ENCODE measurements at regions not wholly inside any gene's neighbourhood (a gene's known extent, or its start where the extent isn't known, plus 50 kb on each side); places are given as distances from the start of the nearest gene placed in this dataset.

- no peaks in the 10 kb centered on the region for H3K27me3 Mint-ChIP-seq
- no peak overlapping the region for H3K4me3 Mint-ChIP-seq
- no peak overlapping the region for H3K27ac Mint-ChIP-seq
- no peaks in the 10 kb centered on the region for H3K4me1 Mint-ChIP-seq
- ATAC-seq: no peak
- H3K9me3 Mint-ChIP-seq: no peaks in the 10 kb centered on the region
- H3K36me3 Mint-ChIP-seq: no peaks in the 10 kb centered on the region
These were observed 763.5 kb upstream of the MAP3K7 start for GRCh38 chr6:91350146-91350908.

DNA sequence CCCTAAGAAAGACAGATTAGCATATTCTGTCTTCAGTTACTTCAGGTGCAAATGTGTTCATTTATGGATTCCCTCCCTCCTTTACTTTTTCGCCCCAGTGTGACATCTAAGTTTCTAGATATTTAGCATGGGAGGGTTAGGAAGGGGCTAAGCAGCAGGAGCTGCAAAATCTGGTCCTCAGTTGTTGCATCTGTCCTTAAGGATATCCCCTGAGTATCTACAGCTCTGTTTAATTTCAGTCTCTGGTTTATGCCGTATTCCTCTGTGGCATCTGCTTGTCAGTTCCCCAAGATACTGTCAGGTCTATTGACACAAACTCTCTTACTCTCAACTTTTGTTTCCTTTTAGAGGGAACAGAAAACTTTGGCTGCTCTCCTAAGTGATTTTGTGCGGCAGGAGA lies 754.6 kb upstream of the MAP3K7 start:
- Mint-ChIP-seq H3K27me3 (no peaks in the 10 kb centered on the region), H3K9me3 (no peaks in the 10 kb centered on the region), H3K4me1 (no peaks in the 10 kb centered on the region), H3K4me3 (no peak overlapping the region), H3K27ac (no peak overlapping the region), H3K36me3 (no peaks in the 10 kb centered on the region)
- ATAC-seq: no peak

DNA sequence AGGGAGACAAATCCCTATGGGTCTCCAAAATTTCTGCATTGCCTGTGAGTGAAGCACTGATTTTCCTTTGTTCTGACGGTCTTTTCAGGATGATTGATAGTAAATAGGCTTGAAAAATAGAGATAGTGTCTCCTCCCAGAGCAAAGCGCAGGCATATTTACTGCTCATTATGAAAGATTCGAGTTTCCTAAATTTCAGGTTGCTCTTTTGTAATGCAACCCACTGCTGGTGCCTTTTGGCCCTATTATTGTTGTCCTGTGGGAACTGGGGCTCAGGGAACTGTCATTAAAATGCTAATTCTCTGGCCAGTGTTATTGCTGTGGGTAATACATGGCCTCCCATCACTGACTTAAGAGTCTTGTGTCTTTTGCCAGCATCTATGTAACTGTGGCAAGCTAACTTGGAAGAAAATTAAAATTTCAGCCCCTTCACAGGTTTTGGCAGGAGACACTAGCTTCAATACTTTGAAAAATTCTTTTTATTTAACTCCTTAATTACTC lies 754.1 kb upstream of the MAP3K7 start:
- Mint-ChIP-seq H3K36me3 (no peaks in the 10 kb centered on the region), H3K9me3 (no peaks in the 10 kb centered on the region), H3K27ac (no peak overlapping the region), H3K4me1 (no peaks in the 10 kb centered on the region), H3K4me3 (no peak overlapping the region), H3K27me3 (no peaks in the 10 kb centered on the region)
- ATAC-seq: no peak

- Mint-ChIP-seq H3K27me3 (no peaks in the 10 kb centered on the region), H3K4me1 (no peaks in the 10 kb centered on the region), H3K4me3 (no peak overlapping the region), H3K27ac (no peak overlapping the region), H3K9me3 (peaks cover 9% of the 10 kb centered on the region), H3K36me3 (no peaks in the 10 kb centered on the region)
- no peak for ATAC-seq
These were observed 751.1 kb upstream of the MAP3K7 start for GRCh38 chr6:91337967-91338366.

DNA sequence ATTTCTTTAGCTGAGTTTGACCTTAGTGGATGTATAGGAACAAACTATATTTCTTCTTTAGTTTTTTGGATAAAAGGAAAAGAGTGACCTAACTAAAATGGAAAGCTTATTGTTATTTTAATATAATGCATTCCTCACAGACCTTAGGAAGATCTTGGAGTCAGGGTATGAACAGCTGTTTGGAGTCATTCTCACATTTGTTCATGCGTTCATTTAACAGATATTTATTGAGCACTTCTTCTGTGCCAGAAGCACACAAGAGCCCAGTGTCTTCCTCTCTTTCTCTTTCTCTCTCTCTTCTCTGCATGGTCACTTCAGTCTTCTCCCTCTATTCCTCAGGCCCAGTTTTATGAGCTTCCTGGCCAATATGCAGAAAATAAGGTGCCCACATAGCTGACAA lies 744.0 kb upstream of the MAP3K7 start:
- ATAC-seq: no peak
- no peak overlapping the region for H3K27ac Mint-ChIP-seq
- no peaks in the 10 kb centered on the region for H3K36me3 Mint-ChIP-seq
- no peaks in the 10 kb centered on the region for H3K27me3 Mint-ChIP-seq
- H3K4me3 Mint-ChIP-seq: no peak overlapping the region
- H3K9me3 Mint-ChIP-seq: peaks cover 9% of the 10 kb centered on the region
- H3K4me1 Mint-ChIP-seq: no peaks in the 10 kb centered on the region

DNA sequence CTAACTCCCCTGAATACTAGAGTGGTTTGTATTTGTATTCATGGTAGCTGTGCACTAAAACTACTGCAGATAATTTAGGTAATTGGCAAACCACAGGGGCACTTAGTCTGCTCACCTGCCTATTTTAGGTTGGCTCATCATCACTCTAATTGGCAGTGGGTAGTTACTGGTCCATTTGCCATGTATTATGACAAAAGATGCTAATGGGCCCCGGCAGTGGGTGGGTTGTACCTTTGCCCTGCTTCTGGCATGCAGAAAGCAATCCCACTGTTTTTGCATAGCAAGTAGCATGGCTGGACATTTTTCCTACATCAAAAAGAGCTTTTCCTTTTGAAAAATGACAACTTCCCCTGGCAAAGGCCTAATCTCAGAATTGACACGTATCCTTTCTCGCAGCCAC lies 741.4 kb upstream of the MAP3K7 start:
- ATAC-seq: no peak
- Mint-ChIP-seq H3K27me3 (no peaks in the 10 kb centered on the region), H3K36me3 (no peaks in the 10 kb centered on the region), H3K4me1 (no peaks in the 10 kb centered on the region), H3K9me3 (no peaks in the 10 kb centered on the region), H3K4me3 (no peak overlapping the region), H3K27ac (no peak overlapping the region)

DNA sequence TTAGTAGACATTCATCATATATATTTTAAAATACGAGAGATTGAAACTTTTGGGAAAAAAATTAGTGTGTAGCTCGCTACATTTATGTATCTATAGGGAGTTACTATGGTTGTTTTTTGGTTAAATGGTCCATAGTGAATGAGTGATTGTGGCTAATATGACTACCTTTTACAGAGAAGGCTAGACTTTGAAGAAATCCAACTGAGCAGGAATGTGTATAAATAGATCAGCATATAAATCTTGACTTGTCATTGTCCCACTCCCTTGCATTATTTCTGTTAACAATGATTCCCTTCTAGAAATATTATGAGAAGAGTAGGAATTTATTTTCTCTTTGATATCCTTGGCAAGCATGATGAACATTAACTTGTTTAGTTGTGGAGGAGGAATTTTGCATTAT lies 737.8 kb upstream of the MAP3K7 start:
- Mint-ChIP-seq H3K27ac (no peak overlapping the region), H3K4me1 (no peaks in the 10 kb centered on the region), H3K9me3 (no peaks in the 10 kb centered on the region), H3K4me3 (no peak overlapping the region), H3K27me3 (no peaks in the 10 kb centered on the region), H3K36me3 (no peaks in the 10 kb centered on the region)
- ATAC-seq: no peak

DNA sequence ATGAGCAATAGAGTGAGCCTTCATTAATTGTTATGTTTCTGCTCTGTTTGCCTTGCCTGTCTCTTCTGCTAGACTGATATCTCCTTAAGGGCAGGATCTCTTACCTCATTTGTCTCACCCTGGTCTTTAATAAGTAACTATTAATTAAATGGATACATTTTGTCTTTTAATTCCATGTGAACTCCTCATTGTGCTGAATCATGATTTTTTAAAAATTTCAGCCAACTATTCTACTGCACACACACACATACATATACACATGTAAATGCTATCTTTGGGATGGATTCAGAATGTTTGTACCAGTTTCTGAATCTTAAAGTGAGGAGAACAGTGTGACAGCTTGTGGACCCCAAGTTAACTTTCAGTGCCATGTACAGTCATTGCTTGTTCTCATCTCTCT lies 731.1 kb upstream of the MAP3K7 start:
- Mint-ChIP-seq H3K36me3 (no peaks in the 10 kb centered on the region), H3K4me1 (no peaks in the 10 kb centered on the region), H3K27ac (no peak overlapping the region), H3K9me3 (no peaks in the 10 kb centered on the region), H3K27me3 (no peaks in the 10 kb centered on the region), H3K4me3 (no peak overlapping the region)
- ATAC-seq: no peak

DNA sequence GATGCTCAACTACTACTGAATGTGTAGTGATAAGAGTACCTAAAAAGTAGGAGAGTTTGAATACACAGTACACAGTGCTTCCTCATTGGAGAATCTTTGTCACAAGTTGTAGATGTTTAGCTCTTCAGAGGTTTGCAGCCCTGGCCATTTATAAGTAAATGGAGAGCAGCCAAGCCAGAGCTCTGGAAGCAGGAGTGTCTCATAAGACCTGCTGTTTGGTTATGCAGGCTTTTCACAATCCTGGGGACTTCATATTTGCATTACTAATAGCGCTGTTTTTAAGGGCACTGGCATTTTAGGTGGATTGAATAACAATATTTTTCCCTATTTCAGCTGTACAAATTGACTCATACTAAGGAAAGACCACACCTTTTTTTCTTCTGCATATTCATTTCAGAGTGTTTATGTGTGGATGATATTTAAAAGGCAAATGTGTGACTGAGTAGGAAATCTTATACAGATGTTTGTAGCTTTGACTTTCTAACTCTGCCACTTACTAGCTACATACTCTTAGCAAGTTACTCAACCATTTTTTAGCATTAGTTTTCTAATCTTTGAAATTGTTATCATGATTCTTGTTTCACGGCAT lies 730.5 kb upstream of the MAP3K7 start:
- Mint-ChIP-seq H3K9me3 (no peaks in the 10 kb centered on the region), H3K36me3 (no peaks in the 10 kb centered on the region), H3K4me3 (no peak overlapping the region), H3K27ac (no peak overlapping the region), H3K27me3 (no peaks in the 10 kb centered on the region), H3K4me1 (no peaks in the 10 kb centered on the region)
- ATAC-seq: no peak

DNA sequence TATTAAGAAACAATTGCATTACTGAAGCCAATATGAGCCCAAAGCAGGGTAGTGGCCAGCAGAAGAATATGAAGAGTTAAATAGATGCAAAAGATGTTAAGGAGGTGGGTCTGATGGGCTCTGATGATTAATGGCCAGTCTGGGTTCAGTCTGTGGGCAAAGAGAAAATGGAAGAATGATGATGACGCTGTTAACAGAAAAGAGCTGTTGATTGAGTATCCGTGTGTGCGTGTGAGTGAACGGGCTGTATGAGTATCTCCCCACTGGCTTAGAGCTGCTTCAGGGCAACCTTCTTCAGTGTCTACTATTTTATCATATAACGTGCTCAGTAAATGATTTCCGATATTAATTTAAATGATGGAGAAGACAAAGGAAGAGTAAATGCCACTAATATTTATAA lies 723.3 kb upstream of the MAP3K7 start:
- no peaks in the 10 kb centered on the region for H3K36me3 Mint-ChIP-seq
- no peak for ATAC-seq
- H3K4me1 Mint-ChIP-seq: no peaks in the 10 kb centered on the region
- H3K27ac Mint-ChIP-seq: no peak overlapping the region
- H3K4me3 Mint-ChIP-seq: no peak overlapping the region
- H3K27me3 Mint-ChIP-seq: no peaks in the 10 kb centered on the region
- peaks cover 2% of the 10 kb centered on the region for H3K9me3 Mint-ChIP-seq

DNA sequence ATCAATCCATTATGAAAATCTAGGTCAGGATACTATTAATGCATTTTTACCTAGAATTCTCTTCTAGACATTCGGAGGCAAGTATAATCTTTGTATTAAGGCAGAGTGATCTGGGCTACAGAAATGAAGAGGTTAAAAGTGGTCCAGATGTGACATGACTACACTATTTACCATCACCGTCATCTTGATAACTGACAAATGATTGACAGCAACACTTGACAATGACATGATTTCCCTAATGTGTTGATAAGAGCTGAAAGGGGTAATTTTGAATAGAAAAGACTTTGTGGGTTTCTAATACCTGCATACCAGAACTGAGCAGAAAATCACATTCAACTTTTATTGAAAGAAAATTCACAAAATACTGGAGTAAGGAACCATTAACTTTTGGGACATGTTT lies 718.9 kb upstream of the MAP3K7 start:
- no peak overlapping the region for H3K4me3 Mint-ChIP-seq
- no peaks in the 10 kb centered on the region for H3K27me3 Mint-ChIP-seq
- ATAC-seq: no peak
- no peak overlapping the region for H3K27ac Mint-ChIP-seq
- peaks cover 2% of the 10 kb centered on the region for H3K9me3 Mint-ChIP-seq
- no peaks in the 10 kb centered on the region for H3K36me3 Mint-ChIP-seq
- H3K4me1 Mint-ChIP-seq: no peaks in the 10 kb centered on the region

- no peak overlapping the region for H3K4me3 Mint-ChIP-seq
- H3K27ac Mint-ChIP-seq: no peak overlapping the region
- no peaks in the 10 kb centered on the region for H3K4me1 Mint-ChIP-seq
- peaks cover 2% of the 10 kb centered on the region for H3K9me3 Mint-ChIP-seq
- no peak for ATAC-seq
- no peaks in the 10 kb centered on the region for H3K27me3 Mint-ChIP-seq
- no peaks in the 10 kb centered on the region for H3K36me3 Mint-ChIP-seq
These were observed 717.6 kb upstream of the MAP3K7 start for GRCh38 chr6:91304521-91304920.

DNA sequence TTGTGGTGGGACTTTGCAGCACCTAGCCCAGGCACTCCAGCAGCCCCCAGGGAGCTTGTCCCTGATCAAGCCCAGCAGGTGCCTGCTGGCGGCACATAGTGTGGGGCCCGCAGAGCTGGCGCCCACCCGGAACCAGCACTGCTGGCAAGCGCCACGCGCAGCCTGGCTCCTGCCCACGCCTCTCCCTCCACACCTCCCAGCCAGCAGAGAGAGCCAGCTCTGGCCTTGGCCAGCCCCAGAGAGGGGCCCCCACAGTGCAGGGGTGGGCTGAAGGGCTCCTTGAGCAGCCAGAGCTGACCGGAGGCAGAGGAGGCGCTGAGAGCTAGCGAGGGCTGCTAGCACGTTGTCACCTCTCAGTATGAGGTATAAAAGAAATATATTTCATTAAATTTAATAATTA lies 716.5 kb upstream of the MAP3K7 start:
- no peak overlapping the region for H3K4me3 Mint-ChIP-seq
- no peaks in the 10 kb centered on the region for H3K36me3 Mint-ChIP-seq
- H3K9me3 Mint-ChIP-seq: no peaks in the 10 kb centered on the region
- no peaks in the 10 kb centered on the region for H3K27me3 Mint-ChIP-seq
- H3K27ac Mint-ChIP-seq: no peak overlapping the region
- ATAC-seq: no peak
- H3K4me1 Mint-ChIP-seq: no peaks in the 10 kb centered on the region

GRCh38 chr6:91299544-91300491 lies 712.9 kb upstream of the MAP3K7 start:
- Mint-ChIP-seq H3K36me3 (no peaks in the 10 kb centered on the region), H3K4me3 (no peak overlapping the region), H3K27ac (no peak overlapping the region), H3K4me1 (no peaks in the 10 kb centered on the region), H3K9me3 (no peaks in the 10 kb centered on the region), H3K27me3 (no peaks in the 10 kb centered on the region)
- no peak for ATAC-seq

GRCh38 chr6:91298543-91299145 lies 711.8 kb upstream of the MAP3K7 start:
- Mint-ChIP-seq H3K9me3 (no peaks in the 10 kb centered on the region), H3K4me3 (no peak overlapping the region), H3K36me3 (no peaks in the 10 kb centered on the region), H3K27me3 (no peaks in the 10 kb centered on the region), H3K4me1 (no peaks in the 10 kb centered on the region), H3K27ac (no peak overlapping the region)
- no peak for ATAC-seq
